ENCODE measurements at regions not wholly inside any gene's neighbourhood (a gene's known extent, or its start where the extent isn't known, plus 50 kb on each side); places are given as distances from the start of the nearest gene placed in this dataset.

DNA sequence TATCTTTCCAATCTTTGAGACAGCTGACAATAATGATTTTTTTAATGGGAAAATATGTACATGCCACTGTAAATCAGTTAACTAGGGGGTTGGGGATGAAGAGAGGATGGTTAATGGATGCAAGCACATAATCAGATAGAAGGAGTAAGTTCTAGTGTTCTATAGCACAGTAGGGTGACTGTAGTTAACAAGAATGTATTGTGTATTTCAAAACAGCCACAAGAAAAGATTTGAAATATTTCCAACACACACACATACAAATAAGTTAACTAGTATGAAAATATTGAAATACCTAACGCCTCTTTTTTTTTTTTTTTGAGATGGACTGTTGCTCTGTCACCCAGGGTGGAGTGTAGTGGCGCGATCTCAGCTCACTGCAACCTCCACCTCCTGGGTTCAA lies 153.4 kb upstream of the SALL4 start:
- TF ChIP-seq, protein P1, sequence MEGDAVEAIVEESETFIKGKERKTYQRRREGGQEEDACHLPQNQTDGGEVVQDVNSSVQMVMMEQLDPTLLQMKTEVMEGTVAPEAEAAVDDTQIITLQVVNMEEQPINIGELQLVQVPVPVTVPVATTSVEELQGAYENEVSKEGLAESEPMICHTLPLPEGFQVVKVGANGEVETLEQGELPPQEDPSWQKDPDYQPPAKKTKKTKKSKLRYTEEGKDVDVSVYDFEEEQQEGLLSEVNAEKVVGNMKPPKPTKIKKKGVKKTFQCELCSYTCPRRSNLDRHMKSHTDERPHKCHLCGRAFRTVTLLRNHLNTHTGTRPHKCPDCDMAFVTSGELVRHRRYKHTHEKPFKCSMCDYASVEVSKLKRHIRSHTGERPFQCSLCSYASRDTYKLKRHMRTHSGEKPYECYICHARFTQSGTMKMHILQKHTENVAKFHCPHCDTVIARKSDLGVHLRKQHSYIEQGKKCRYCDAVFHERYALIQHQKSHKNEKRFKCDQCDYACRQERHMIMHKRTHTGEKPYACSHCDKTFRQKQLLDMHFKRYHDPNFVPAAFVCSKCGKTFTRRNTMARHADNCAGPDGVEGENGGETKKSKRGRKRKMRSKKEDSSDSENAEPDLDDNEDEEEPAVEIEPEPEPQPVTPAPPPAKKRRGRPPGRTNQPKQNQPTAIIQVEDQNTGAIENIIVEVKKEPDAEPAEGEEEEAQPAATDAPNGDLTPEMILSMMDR (conservative IDR thresholded peaks at IDR 0.05) = no peak
- no peak for TF ChIP-seq ZFX (IDR thresholded peaks at IDR 0.05)

Data from C4-2B (cell line).